ENCODE measurements at regions not wholly inside any gene's neighbourhood (a gene's known extent, or its start where the extent isn't known, plus 50 kb on each side); places are given as distances from the start of the nearest gene placed in this dataset.
"Not testable (repeated sequence)": the region's sequence is repeated elsewhere in the genome, so short reads cannot be mapped to it uniquely, and the experiment has no call there.

- H3K4me1 Mint-ChIP-seq: no peaks in the 10 kb centered on the region
- no peaks in the 10 kb centered on the region for H3K27me3 Mint-ChIP-seq
- H3K27ac Mint-ChIP-seq: no peak overlapping the region
- no peaks in the 10 kb centered on the region for H3K36me3 Mint-ChIP-seq
- no peak overlapping the region for H3K4me3 Mint-ChIP-seq
- peaks cover 6% of the 10 kb centered on the region for H3K9me3 Mint-ChIP-seq
Observed at GRCh38 chr4:132488555-132488954, 660.5 kb upstream of the PCDH10 start.

- Mint-ChIP-seq H3K27me3 (no peaks in the 10 kb centered on the region), H3K36me3 (no peaks in the 10 kb centered on the region)
Observed at GRCh38 chr4:132493476-132493875, 655.6 kb upstream of the PCDH10 start.

GRCh38 chr4:132495267-132495812, 653.8 kb upstream of the PCDH10 start:
- H3K36me3 Mint-ChIP-seq, H3K9me3 Mint-ChIP-seq, H3K27ac Mint-ChIP-seq, H3K4me3 Mint-ChIP-seq, H3K4me1 Mint-ChIP-seq, H3K27me3 Mint-ChIP-seq: not testable (repeated sequence)

More at GRCh38 chr4:132493476-132493875, 655.6 kb upstream of the PCDH10 start:
- no peak overlapping the region for H3K4me3 Mint-ChIP-seq
- H3K9me3 Mint-ChIP-seq: no peaks in the 10 kb centered on the region
- H3K27ac Mint-ChIP-seq: no peak overlapping the region
- no peaks in the 10 kb centered on the region for H3K4me1 Mint-ChIP-seq

GRCh38 chr4:132498215-132498614, 650.9 kb upstream of the PCDH10 start:
- no peak overlapping the region for H3K4me3 Mint-ChIP-seq
- H3K36me3 Mint-ChIP-seq: no peaks in the 10 kb centered on the region
- H3K27me3 Mint-ChIP-seq: no peaks in the 10 kb centered on the region
- H3K9me3 Mint-ChIP-seq: peaks cover 1% of the 10 kb centered on the region
- H3K27ac Mint-ChIP-seq: no peak overlapping the region
- no peaks in the 10 kb centered on the region for H3K4me1 Mint-ChIP-seq

GRCh38 chr4:132502096-132502552, 647.0 kb upstream of the PCDH10 start:
- H3K4me1 Mint-ChIP-seq: no peaks in the 10 kb centered on the region
- H3K36me3 Mint-ChIP-seq: no peaks in the 10 kb centered on the region
- no peak overlapping the region for H3K4me3 Mint-ChIP-seq
- H3K9me3 Mint-ChIP-seq: peaks cover 8% of the 10 kb centered on the region
- H3K27ac Mint-ChIP-seq: no peak overlapping the region
- H3K27me3 Mint-ChIP-seq: no peaks in the 10 kb centered on the region

GRCh38 chr4:132504438-132504837, 644.7 kb upstream of the PCDH10 start:
- peaks cover 8% of the 10 kb centered on the region for H3K9me3 Mint-ChIP-seq
- H3K36me3 Mint-ChIP-seq: no peaks in the 10 kb centered on the region
- no peaks in the 10 kb centered on the region for H3K4me1 Mint-ChIP-seq
- no peaks in the 10 kb centered on the region for H3K27me3 Mint-ChIP-seq
- no peak overlapping the region for H3K4me3 Mint-ChIP-seq
- no peak overlapping the region for H3K27ac Mint-ChIP-seq

- H3K27ac Mint-ChIP-seq: no peak overlapping the region
- H3K4me1 Mint-ChIP-seq: no peaks in the 10 kb centered on the region
- H3K36me3 Mint-ChIP-seq: no peaks in the 10 kb centered on the region
- no peak overlapping the region for H3K4me3 Mint-ChIP-seq
- peaks cover 15% of the 10 kb centered on the region for H3K9me3 Mint-ChIP-seq
- no peaks in the 10 kb centered on the region for H3K27me3 Mint-ChIP-seq
Observed at GRCh38 chr4:132506568-132506967, 642.5 kb upstream of the PCDH10 start.

- Mint-ChIP-seq H3K27ac (no peak overlapping the region), H3K36me3 (no peaks in the 10 kb centered on the region), H3K4me3 (no peak overlapping the region), H3K4me1 (no peaks in the 10 kb centered on the region), H3K27me3 (no peaks in the 10 kb centered on the region), H3K9me3 (peaks cover 16% of the 10 kb centered on the region)
Observed at GRCh38 chr4:132513491-132513890, 635.6 kb upstream of the PCDH10 start.

- H3K4me3 Mint-ChIP-seq: no peak overlapping the region
- H3K4me1 Mint-ChIP-seq: no peaks in the 10 kb centered on the region
- H3K27me3 Mint-ChIP-seq: no peaks in the 10 kb centered on the region
- no peak overlapping the region for H3K27ac Mint-ChIP-seq
- peaks cover 13% of the 10 kb centered on the region for H3K9me3 Mint-ChIP-seq
- no peaks in the 10 kb centered on the region for H3K36me3 Mint-ChIP-seq
Observed at GRCh38 chr4:132526652-132527051, 622.4 kb upstream of the PCDH10 start.

GRCh38 chr4:132527817-132528216, 621.3 kb upstream of the PCDH10 start:
- H3K4me1 Mint-ChIP-seq: no peaks in the 10 kb centered on the region
- H3K36me3 Mint-ChIP-seq: no peaks in the 10 kb centered on the region
- peaks cover 13% of the 10 kb centered on the region for H3K9me3 Mint-ChIP-seq
- no peaks in the 10 kb centered on the region for H3K27me3 Mint-ChIP-seq
- H3K27ac Mint-ChIP-seq: no peak overlapping the region
- H3K4me3 Mint-ChIP-seq: no peak overlapping the region

- H3K4me1 Mint-ChIP-seq: no peaks in the 10 kb centered on the region
- H3K9me3 Mint-ChIP-seq: peaks cover 6% of the 10 kb centered on the region
- no peak overlapping the region for H3K27ac Mint-ChIP-seq
- no peak overlapping the region for H3K4me3 Mint-ChIP-seq
- H3K27me3 Mint-ChIP-seq: no peaks in the 10 kb centered on the region
- no peaks in the 10 kb centered on the region for H3K36me3 Mint-ChIP-seq
Observed at GRCh38 chr4:132530861-132531260, 618.2 kb upstream of the PCDH10 start.

GRCh38 chr4:132540268-132540667, 608.8 kb upstream of the PCDH10 start:
- no peak overlapping the region for H3K4me3 Mint-ChIP-seq
- H3K9me3 Mint-ChIP-seq: peaks cover 11% of the 10 kb centered on the region
- no peaks in the 10 kb centered on the region for H3K27me3 Mint-ChIP-seq
- H3K27ac Mint-ChIP-seq: no peak overlapping the region
- no peaks in the 10 kb centered on the region for H3K4me1 Mint-ChIP-seq
- no peaks in the 10 kb centered on the region for H3K36me3 Mint-ChIP-seq

- Mint-ChIP-seq H3K36me3 (no peaks in the 10 kb centered on the region), H3K27me3 (no peaks in the 10 kb centered on the region), H3K9me3 (peaks cover 10% of the 10 kb centered on the region), H3K4me1 (no peaks in the 10 kb centered on the region), H3K4me3 (no peak overlapping the region), H3K27ac (no peak overlapping the region)
Observed at GRCh38 chr4:132540797-132541196, 608.3 kb upstream of the PCDH10 start.

- Mint-ChIP-seq H3K9me3 (peaks cover 7% of the 10 kb centered on the region), H3K4me1 (no peaks in the 10 kb centered on the region), H3K4me3 (no peak overlapping the region), H3K27me3 (no peaks in the 10 kb centered on the region), H3K36me3 (no peaks in the 10 kb centered on the region), H3K27ac (no peak overlapping the region)
Observed at GRCh38 chr4:132542228-132542627, 606.9 kb upstream of the PCDH10 start.

- Mint-ChIP-seq H3K9me3 (no peaks in the 10 kb centered on the region), H3K4me3 (no peak overlapping the region), H3K36me3 (no peaks in the 10 kb centered on the region), H3K27ac (no peak overlapping the region), H3K4me1 (no peaks in the 10 kb centered on the region), H3K27me3 (no peaks in the 10 kb centered on the region)
Observed at GRCh38 chr4:132548463-132548862, 600.6 kb upstream of the PCDH10 start.

GRCh38 chr4:132556316-132556715, 592.8 kb upstream of the PCDH10 start:
- H3K27ac Mint-ChIP-seq: no peak overlapping the region
- no peaks in the 10 kb centered on the region for H3K27me3 Mint-ChIP-seq
- H3K36me3 Mint-ChIP-seq: no peaks in the 10 kb centered on the region
- no peak overlapping the region for H3K4me3 Mint-ChIP-seq
- H3K4me1 Mint-ChIP-seq: no peaks in the 10 kb centered on the region
- H3K9me3 Mint-ChIP-seq: peaks cover 6% of the 10 kb centered on the region

- Mint-ChIP-seq H3K27me3 (no peaks in the 10 kb centered on the region), H3K9me3 (peaks cover 7% of the 10 kb centered on the region), H3K4me3 (no peak overlapping the region), H3K36me3 (no peaks in the 10 kb centered on the region), H3K4me1 (no peaks in the 10 kb centered on the region), H3K27ac (no peak overlapping the region)
Observed at GRCh38 chr4:132557660-132558059, 591.4 kb upstream of the PCDH10 start.

Data from activated naive CD4-positive, alpha-beta T cell treated with anti-CD3 and anti-CD28 coated beads, Interleukin-2, amount 50 U/mL, for 24 hours (primary cell).